Breast epithelium (tissue), 4 donors: ENCODE measurements at regions not wholly inside any gene's neighbourhood (a gene's known extent, or its start where the extent isn't known, plus 50 kb on each side); places are given as distances from the start of the nearest gene placed in this dataset.

Experiments used
- DNase-seq, 2 donors: peaks; one replicate each; pipeline ENCODE4 v3.0.0-alpha.2; 2019; ENCODE audit warnings: low spot score in 2 of 2
- H3K27ac ChIP-seq, 2 donors: fragments of 200-600 bp; sonication (generic) in 1 of 2; one replicate each; pipeline ENCODE4 v1.5.1; 2016 to 2019; ENCODE audit warnings: mild to moderate bottlenecking in 1 of 2
- H3K27me3 ChIP-seq, 2 donors: fragments of 200-600 bp; sonication (generic) in 1 of 2; one replicate each; pipeline versions ENCODE4 v1.5.1 to v1.6.0; 2017 to 2019; ENCODE audit warnings: control low read depth in 1 of 2, mild to moderate bottlenecking in 1 of 2
- H3K36me3 ChIP-seq: fragments of 200-600 bp; one replicate; pipeline ENCODE4 v1.5.1; 2019
- H3K4me1 ChIP-seq, 2 donors: fragments of 200-600 bp; sonication (generic); one replicate each; pipeline ENCODE4 v1.5.1; 2016 to 2019; ENCODE audit warnings: control low read depth in 1 of 2
- H3K4me3 ChIP-seq, 3 donors: fragments of 200-600 bp; sonication (generic); 1 replicate in 2 of 3; 2 replicates in 1 of 3; pipeline ENCODE4 v1.5.1; 2016 to 2019; ENCODE audit warnings: mild to moderate bottlenecking in 3 of 3, moderate library complexity in 2 of 3
- H3K9me3 ChIP-seq, 2 donors: fragments of 200-600 bp; sonication (generic) in 1 of 2; one replicate each; pipeline ENCODE4 v1.5.1; 2016 to 2019; ENCODE audit warnings: control low read depth in 1 of 2
- CTCF ChIP-seq, 3 donors: fragments of 450-650 bp; IDR thresholded peaks; one replicate each; pipeline ENCODE4 v1.5.1; 2016 to 2017; ENCODE audit warnings: antibody characterized with exemption in 3 of 3, mild to moderate bottlenecking in 3 of 3, moderate library complexity in 3 of 3
- POLR2A ChIP-seq: fragments of 450-650 bp; IDR thresholded peaks from one replicate; pipeline ENCODE4 v1.6.1; 2016; ENCODE audit warnings: antibody characterized with exemption, mild to moderate bottlenecking, moderate library complexity
- POLR2AphosphoS5 ChIP-seq, 3 donors: sonication (generic); formaldehyde crosslinking; IDR thresholded peaks; one replicate each; pipeline ENCODE4 v1.6.1; 2017; ENCODE audit warnings: antibody characterized with exemption in 3 of 3
- intact Hi-C: fragments of 100-400 bp; cut with DNase I; formaldehyde crosslinking; loops from one replicate; pipeline ENCODE4 v1.15.1; 2023; ENCODE audit warnings: low total_unique reads

GRCh38 chr10:47173929-47174442 lies 126.0 kb upstream of the GDF10 start:
- no peak for DNase-seq
- intact Hi-C loops: no loop called here
- no peak overlapping the region for H3K27ac ChIP-seq
- H3K36me3 ChIP-seq: no peaks in the 10 kb centered on the region
- H3K4me3 ChIP-seq: no peak overlapping the region
- no peaks in the 10 kb centered on the region for H3K27me3 ChIP-seq
- H3K4me1 ChIP-seq: no peaks in the 10 kb centered on the region
- TF ChIP-seq POLR2A (no peak), CTCF (IDR thresholded peaks at IDR 0.05) (no peak), POLR2AphosphoS5 (IDR thresholded peaks at IDR 0.05) (no peak)
- H3K9me3 ChIP-seq: no peaks in the 10 kb centered on the region

- H3K27ac ChIP-seq: no peak overlapping the region
- no peaks in the 10 kb centered on the region for H3K27me3 ChIP-seq
- no peaks in the 10 kb centered on the region for H3K4me1 ChIP-seq
- H3K36me3 ChIP-seq: no peaks in the 10 kb centered on the region
- no peak overlapping the region for H3K4me3 ChIP-seq
- H3K9me3 ChIP-seq: no peaks in the 10 kb centered on the region
- intact Hi-C loops: no loop called here
- no peak for DNase-seq
- TF ChIP-seq POLR2AphosphoS5 (IDR thresholded peaks at IDR 0.05) (no peak), CTCF (IDR thresholded peaks at IDR 0.05) (no peak), POLR2A (no peak)
These were observed 124.5 kb upstream of the GDF10 start for GRCh38 chr10:47175181-47176123.

- intact Hi-C loops: no loop called here
- H3K4me1 ChIP-seq: no peaks in the 10 kb centered on the region
- TF ChIP-seq POLR2A: no peak
- no peak for TF ChIP-seq POLR2AphosphoS5 (IDR thresholded peaks at IDR 0.05)
- TF ChIP-seq CTCF (IDR thresholded peaks at IDR 0.05): no peak
- H3K27me3 ChIP-seq: no peaks in the 10 kb centered on the region
- no peak overlapping the region for H3K4me3 ChIP-seq
- H3K9me3 ChIP-seq: no peaks in the 10 kb centered on the region
- DNase-seq: no peak
- no peaks in the 10 kb centered on the region for H3K36me3 ChIP-seq
- H3K27ac ChIP-seq: no peak overlapping the region
These were observed 123.6 kb upstream of the GDF10 start for GRCh38 chr10:47176206-47176902.

GRCh38 chr10:47176903-47177868 lies 122.8 kb upstream of the GDF10 start:
- Histone ChIP-seq H3K4me3 (no peak overlapping the region), H3K36me3 (no peaks in the 10 kb centered on the region), H3K4me1 (no peaks in the 10 kb centered on the region), H3K27me3 (no peaks in the 10 kb centered on the region), H3K27ac (no peak overlapping the region), H3K9me3 (no peaks in the 10 kb centered on the region)
- TF ChIP-seq POLR2AphosphoS5 (IDR thresholded peaks at IDR 0.05): no peak
- no peak for DNase-seq
- intact Hi-C loops: no loop called here
